ENCODE measurements at regions not wholly inside any gene's neighbourhood (a gene's known extent, or its start where the extent isn't known, plus 50 kb on each side); places are given as distances from the start of the nearest gene placed in this dataset.

GRCh38 chr2:60677356-60677755 is 78.7 kb upstream of the PAPOLG start:
- Histone ChIP-seq H3K4me1 (ENCODE audit: insufficient read depth, low read length) (no peaks in the 10 kb centered on the region; the same call in 1 of the 2 replicates), H3K23ac (ENCODE audit: insufficient read length, low read depth, low read length) (no peak overlapping the region), H2BK12ac (ENCODE audit: insufficient read length, low read depth, low read length) (no peak overlapping the region), H2BK120ac (ENCODE audit: low read depth, low read length, poor library complexity, severe bottlenecking) (no peak overlapping the region), H2AFZ (ENCODE audit: low read length) (no peak overlapping the region), H4K20me1 (ENCODE audit: control insufficient read depth, insufficient read depth, insufficient read length) (no peaks in the 10 kb centered on the region), H4K8ac (replicated peaks; ENCODE audit: insufficient read length, low read depth, low read length) (no peak overlapping the region), H3K4me2 (ENCODE audit: insufficient read depth, insufficient read length, low read length) (no peak overlapping the region), H2AK5ac (ENCODE audit: insufficient read length, low read length) (no peak overlapping the region), H3K4ac (ENCODE audit: low read depth, low read length) (no peak overlapping the region), H3K14ac (ENCODE audit: insufficient read depth, low read length) (no peak overlapping the region), H2BK20ac (ENCODE audit: low read depth, low read length, poor library complexity, severe bottlenecking) (no peak overlapping the region), H3K9me3 (ENCODE audit: control insufficient read depth, low read depth, low read length) (no peaks in the 10 kb centered on the region), H2BK15ac (ENCODE audit: low read depth, low read length) (no peak overlapping the region), H3T11ph (ENCODE audit: low read length) (no peak overlapping the region), H3K79me2 (ENCODE audit: insufficient read depth, low read length) (no peaks in the 10 kb centered on the region), H3K27ac (ENCODE audit: insufficient read length, low read depth, low read length) (no peak overlapping the region), H3K56ac (ENCODE audit: insufficient read length, low read depth, low read length) (no peak overlapping the region), H3K23me2 (ENCODE audit: insufficient read length, low read depth, low read length, poor library complexity, severe bottlenecking) (no peaks in the 10 kb centered on the region), H4K91ac (ENCODE audit: insufficient read length, low read depth, low read length) (no peak overlapping the region), H3K18ac (ENCODE audit: insufficient read length, low read depth, low read length) (no peak overlapping the region), H3K27me3 (ENCODE audit: insufficient read depth, low read length) (no peaks in the 10 kb centered on the region), H3K79me1 (ENCODE audit: insufficient read depth, low read depth, low read length, poor library complexity, severe bottlenecking) (no peaks in the 10 kb centered on the region), H3K9ac (ENCODE audit: extremely low read depth, insufficient read length, low read length) (no peak overlapping the region), H4K5ac (ENCODE audit: insufficient read length, low read depth, low read length) (no peak overlapping the region), H2BK5ac (ENCODE audit: insufficient read length, low read length) (no peak overlapping the region)
- no peaks in the 10 kb centered on the region for H3K36me3 Mint-ChIP-seq (ENCODE audit: insufficient read depth in 1 of 3, low read depth in 3 of 3)
- H3K27me3 Mint-ChIP-seq (ENCODE audit: low read depth), result peaks cover 5% of the 10 kb centered on the region
- H3K27ac Mint-ChIP-seq, result no peak overlapping the region
- no peak overlapping the region for H3K4me3 Mint-ChIP-seq
- H3K4me1 Mint-ChIP-seq, result peaks cover 7 to 15% of the 10 kb centered on the region in 2 experiments
- WGBS (ENCODE audit: extremely low coverage, insufficient read length, low lambda C conversion rate), result no CpG with 5 or more reads among the region's 4 CpGs
- no peak for DNase-seq
- H3K9me3 Mint-ChIP-seq, result no peaks in the 10 kb centered on the region
- no peak for TF ChIP-seq CTCF (conservative IDR thresholded peaks at IDR 0.05)

Measured in H9 (cell line).